ENCODE measurements at regions not wholly inside any gene's neighbourhood (a gene's known extent, or its start where the extent isn't known, plus 50 kb on each side); places are given as distances from the start of the nearest gene placed in this dataset.
"Not testable (repeated sequence)": the region's sequence is repeated elsewhere in the genome, so short reads cannot be mapped to it uniquely, and the experiment has no call there.

DNA sequence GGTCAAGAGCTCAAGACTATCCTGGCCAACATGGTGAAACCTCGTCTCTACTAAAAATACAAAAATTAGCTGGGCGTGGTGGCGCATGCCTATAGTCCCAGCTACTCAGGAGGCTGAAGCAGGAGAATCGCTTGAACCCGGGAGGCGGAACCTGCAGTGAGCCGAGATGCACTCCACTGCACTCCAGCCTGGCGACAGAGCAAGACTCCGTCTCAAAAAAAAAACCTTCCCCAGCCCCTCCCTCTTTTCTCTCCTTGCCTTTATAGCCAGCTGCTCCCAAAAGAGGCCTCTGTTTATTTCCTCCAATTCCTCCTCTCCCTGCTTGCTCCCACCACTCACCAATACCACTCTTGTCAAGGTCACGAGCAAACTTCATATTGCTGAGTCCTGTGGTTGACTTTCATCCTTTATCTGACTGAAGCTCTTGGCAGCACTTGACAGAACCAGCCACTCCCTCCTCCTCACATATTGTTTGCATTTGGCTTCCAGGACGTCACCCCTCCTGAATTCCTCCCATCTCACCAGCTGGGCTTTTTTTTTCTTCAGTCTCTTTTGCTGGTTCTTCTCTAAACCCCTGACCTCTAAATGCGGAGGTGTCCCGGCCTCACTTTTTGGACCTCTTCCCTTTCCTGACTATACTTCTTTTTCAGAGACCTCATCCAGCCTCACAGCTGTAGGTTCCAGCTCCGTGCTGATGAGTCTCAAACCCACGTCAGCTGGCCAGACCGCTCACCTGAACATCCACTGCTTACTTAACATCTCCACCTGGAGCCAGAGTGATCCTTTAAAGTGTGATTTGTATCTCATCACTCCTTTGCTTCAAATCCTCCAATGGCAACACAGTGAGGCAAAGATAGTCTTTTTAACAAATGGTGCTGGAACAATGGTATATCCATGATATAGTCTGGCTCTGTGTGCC, 84.6 kb upstream of the CAB39 start:
- TF ChIP-seq, protein P1, sequence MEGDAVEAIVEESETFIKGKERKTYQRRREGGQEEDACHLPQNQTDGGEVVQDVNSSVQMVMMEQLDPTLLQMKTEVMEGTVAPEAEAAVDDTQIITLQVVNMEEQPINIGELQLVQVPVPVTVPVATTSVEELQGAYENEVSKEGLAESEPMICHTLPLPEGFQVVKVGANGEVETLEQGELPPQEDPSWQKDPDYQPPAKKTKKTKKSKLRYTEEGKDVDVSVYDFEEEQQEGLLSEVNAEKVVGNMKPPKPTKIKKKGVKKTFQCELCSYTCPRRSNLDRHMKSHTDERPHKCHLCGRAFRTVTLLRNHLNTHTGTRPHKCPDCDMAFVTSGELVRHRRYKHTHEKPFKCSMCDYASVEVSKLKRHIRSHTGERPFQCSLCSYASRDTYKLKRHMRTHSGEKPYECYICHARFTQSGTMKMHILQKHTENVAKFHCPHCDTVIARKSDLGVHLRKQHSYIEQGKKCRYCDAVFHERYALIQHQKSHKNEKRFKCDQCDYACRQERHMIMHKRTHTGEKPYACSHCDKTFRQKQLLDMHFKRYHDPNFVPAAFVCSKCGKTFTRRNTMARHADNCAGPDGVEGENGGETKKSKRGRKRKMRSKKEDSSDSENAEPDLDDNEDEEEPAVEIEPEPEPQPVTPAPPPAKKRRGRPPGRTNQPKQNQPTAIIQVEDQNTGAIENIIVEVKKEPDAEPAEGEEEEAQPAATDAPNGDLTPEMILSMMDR (IDR thresholded peaks at IDR 0.05; ENCODE audit: insufficient read depth, low read length) = no peak

DNA sequence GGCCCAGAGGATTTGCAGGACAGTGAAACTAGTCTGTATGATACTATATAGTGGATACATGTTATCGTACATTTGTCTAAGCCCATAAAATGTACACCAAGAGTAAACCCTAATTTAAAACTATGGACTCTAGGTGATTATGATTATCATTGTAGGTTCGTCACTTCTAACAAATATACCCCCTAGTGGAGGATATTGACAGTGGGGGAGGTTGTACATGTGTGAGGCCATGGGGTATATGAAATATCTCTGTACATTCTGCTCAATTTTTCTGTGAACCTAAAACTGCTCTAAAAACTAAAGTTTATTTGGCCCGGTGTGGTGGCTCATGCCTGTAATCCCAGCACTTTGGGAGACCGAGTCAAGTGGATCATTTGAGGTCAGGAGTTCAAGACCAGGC, 81.2 kb upstream of the CAB39 start:
- TF ChIP-seq, protein P1 (IDR thresholded peaks at IDR 0.05; ENCODE audit: insufficient read depth, low read length) = no peak
- H3K4me3 ChIP-seq (ENCODE audit: low read depth, low read length) = no peak overlapping the region
- no peak for DNase-seq (ENCODE audit: low read depth)

More for the DNA sequence above, 84.6 kb upstream of the CAB39 start:
- H3K4me3 ChIP-seq (ENCODE audit: low read depth, low read length) = no peak overlapping the region
- peak; percentile 63 for DNase-seq (ENCODE audit: low read depth)

DNA sequence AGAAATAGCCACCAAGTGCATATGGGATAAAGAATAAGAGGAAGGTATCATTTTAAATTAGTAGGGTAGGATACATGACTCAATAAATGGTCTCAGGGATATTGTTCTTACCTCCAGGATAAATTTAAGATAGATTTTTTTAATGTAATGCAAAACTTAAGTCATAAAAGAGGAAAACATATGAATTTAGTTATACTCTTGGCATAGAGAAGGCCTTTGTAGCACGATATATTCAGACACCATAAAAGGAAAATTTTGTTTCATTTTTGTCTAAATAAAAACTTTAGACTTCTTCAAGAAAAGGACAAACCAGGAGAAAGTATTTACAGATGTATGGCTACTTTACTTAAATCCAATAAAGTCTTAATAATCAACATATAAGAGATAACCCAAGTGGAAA, 78.5 kb upstream of the CAB39 start:
- no peak overlapping the region for H3K4me3 ChIP-seq (ENCODE audit: low read depth, low read length)
- TF ChIP-seq, protein P1 (IDR thresholded peaks at IDR 0.05; ENCODE audit: insufficient read depth, low read length) = no peak
- peak; percentile 16 for DNase-seq (ENCODE audit: low read depth)

DNA sequence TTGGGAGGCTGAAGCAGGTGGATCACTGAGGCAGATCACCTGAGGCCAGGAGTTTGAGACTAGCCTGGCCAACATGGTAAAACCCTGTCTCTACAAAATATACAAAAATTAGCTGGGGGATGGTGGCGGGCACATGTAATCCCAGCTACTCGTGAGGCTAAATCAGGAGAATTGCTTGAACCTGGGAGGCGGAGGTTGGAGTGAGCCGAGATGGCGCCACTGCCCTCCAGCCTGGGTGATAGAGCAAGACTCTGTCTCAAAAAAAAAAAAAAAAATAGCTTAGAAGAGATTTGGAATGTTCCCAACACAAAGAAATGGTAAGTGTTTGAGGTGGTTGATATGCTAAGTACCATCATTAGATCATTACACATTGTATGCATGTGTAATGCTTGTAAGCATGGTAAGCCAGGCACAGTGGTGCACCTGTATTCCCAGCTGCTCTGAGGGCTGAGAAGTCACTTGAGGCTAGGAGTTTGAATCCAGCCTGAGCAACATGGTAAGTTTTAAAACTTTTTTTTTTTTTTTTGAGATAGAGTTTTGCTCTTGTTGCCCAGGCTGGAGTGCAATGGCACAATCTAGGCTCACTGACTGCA, 77.8 kb upstream of the CAB39 start:
- not testable (repeated sequence) for DNase-seq (ENCODE audit: low read depth); H3K4me3 ChIP-seq (ENCODE audit: low read depth, low read length)

DNA sequence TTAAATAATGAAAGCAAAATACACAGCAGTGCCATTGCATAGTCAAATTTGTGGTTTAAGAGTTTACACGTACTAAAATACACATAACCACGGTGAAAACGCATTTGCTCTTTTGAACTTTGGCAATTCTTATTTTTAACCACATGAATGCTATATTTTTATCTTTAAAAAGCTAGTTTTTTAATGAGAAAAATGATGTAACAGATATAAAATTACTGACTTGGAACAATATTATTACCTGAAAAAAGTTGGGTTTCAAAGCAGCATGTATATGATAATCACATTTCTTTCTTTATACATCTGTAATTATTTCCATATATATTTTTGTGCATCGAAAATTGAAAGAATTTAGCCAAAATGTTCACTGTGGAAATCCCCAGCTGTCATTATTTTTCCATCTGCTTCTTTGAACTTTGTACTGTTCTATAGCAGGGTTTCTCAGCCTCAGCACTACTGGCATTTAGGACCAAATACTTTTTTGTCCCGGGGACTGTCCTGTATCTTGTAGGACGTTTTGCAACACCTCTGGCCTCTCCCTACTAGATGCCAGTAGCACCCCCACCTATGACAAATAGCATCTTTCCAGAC, 75.9 kb upstream of the CAB39 start:
- no peak overlapping the region for H3K4me3 ChIP-seq (ENCODE audit: low read depth, low read length)
- no peak for DNase-seq (ENCODE audit: low read depth)
- TF ChIP-seq, protein P1 (IDR thresholded peaks at IDR 0.05; ENCODE audit: insufficient read depth, low read length) = no peak

DNA sequence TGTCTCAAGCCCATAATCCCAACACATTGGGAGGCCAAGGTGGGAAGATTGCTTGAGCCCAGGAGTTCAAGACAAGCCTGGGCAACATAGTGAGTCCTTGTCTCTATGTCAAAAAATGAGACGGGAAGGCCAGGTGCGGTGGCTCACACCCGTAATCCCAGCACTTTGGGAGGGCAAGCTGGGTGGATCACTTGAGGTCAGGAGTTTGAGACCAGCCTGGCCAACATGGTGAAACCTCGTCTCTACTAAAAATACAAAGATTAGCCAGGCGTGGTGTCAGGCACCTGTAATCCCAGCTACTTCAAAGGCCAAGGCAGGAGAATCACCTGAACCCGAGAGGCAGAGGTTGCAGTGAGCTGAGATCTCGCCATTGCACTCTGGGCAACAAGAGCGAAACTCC, 75.2 kb upstream of the CAB39 start:
- DNase-seq (ENCODE audit: low read depth); H3K4me3 ChIP-seq (ENCODE audit: low read depth, low read length): not testable (repeated sequence)

DNA sequence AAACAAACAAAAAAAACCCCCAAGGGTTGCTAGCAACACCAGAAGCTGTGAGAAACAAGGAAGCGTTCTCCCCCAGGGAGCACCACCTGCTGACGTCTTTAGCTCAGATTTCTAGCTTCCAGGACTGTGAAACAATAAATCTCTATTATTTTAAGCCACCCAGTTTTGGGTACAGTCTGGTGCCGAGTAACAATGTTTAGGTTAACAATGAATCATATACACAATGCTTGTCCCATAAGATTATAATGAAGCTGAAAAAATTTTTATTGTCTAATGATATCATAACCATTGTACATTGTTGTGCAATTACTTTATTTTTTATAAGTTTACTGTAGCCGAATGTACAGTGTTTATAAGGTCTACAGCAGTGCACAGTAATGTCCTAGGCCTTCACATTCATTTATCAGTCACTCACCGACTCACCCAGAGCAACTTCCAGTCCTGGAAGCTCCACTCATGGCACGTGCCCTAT, 72.1 kb upstream of the CAB39 start:
- DNase-seq (ENCODE audit: low read depth) = no peak
- H3K4me3 ChIP-seq (ENCODE audit: low read depth, low read length) = no peak overlapping the region
- TF ChIP-seq, protein P1 (IDR thresholded peaks at IDR 0.05; ENCODE audit: insufficient read depth, low read length) = no peak
